PC-9 (cell line): ENCODE measurements at regions not wholly inside any gene's neighbourhood (a gene's known extent, or its start where the extent isn't known, plus 50 kb on each side); places are given as distances from the start of the nearest gene placed in this dataset.

Experiments used
- EZH2 ChIP-seq: fragments of 200-600 bp; sonication (generic); IDR thresholded peaks from 2 replicates; pipeline ENCODE4 v1.8.0; 2017; ENCODE audit warnings: antibody characterized with exemption, low read depth
- TF ChIP-seq, protein P1 (sequence below): fragments of 200-600 bp; sonication (generic); conservative IDR thresholded peaks from 2 replicates; pipeline ENCODE4 v1.6.1; 2017; ENCODE audit warnings: mixed run types, antibody characterized with exemption, mild to moderate bottlenecking, moderate library complexity

GRCh38 chr7:42492920-42493319 lies 255.9 kb upstream of the GLI3 start:
- TF ChIP-seq, protein P1, sequence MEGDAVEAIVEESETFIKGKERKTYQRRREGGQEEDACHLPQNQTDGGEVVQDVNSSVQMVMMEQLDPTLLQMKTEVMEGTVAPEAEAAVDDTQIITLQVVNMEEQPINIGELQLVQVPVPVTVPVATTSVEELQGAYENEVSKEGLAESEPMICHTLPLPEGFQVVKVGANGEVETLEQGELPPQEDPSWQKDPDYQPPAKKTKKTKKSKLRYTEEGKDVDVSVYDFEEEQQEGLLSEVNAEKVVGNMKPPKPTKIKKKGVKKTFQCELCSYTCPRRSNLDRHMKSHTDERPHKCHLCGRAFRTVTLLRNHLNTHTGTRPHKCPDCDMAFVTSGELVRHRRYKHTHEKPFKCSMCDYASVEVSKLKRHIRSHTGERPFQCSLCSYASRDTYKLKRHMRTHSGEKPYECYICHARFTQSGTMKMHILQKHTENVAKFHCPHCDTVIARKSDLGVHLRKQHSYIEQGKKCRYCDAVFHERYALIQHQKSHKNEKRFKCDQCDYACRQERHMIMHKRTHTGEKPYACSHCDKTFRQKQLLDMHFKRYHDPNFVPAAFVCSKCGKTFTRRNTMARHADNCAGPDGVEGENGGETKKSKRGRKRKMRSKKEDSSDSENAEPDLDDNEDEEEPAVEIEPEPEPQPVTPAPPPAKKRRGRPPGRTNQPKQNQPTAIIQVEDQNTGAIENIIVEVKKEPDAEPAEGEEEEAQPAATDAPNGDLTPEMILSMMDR: no peak
- no peak for TF ChIP-seq EZH2
